Smooth muscle cell (in vitro differentiated cells): ENCODE measurements at regions not wholly inside any gene's neighbourhood (a gene's known extent, or its start where the extent isn't known, plus 50 kb on each side); places are given as distances from the start of the nearest gene placed in this dataset.

ENCODE experiments used
- DNase-seq: peaks from one replicate; lab custom pipeline; 2025; ENCODE audit not compliant: unreplicated experiment; lab: John Stamatoyannopoulos, UW
- H2AFZ ChIP-seq: fragments of 200-600 bp; sonication (generic); 2 replicates; pipeline ENCODE4 v1.6.0; 2016; ENCODE audit warnings: antibody characterized with exemption, low read depth, mild to moderate bottlenecking
- H3F3A ChIP-seq: fragments of 200-600 bp; sonication (generic); 2 replicates; pipeline ENCODE4 v1.6.0; 2017; ENCODE audit warnings: antibody characterized with exemption, low read depth
- H3K27ac ChIP-seq: fragments of 200-600 bp; sonication (generic); 2 replicates; pipeline ENCODE4 v1.5.1; 2016; ENCODE audit warnings: low read depth, mild to moderate bottlenecking
- H3K27me3 ChIP-seq: fragments of 200-600 bp; sonication (generic); 2 replicates; pipeline ENCODE4 v1.6.1; 2016; ENCODE audit warnings: low read depth, mild to moderate bottlenecking
- H3K36me3 ChIP-seq: fragments of 200-600 bp; sonication (generic); 2 replicates; pipeline ENCODE4 v1.5.1; 2016; ENCODE audit warnings: low read depth
- H3K4me1 ChIP-seq: fragments of 200-600 bp; sonication (generic); 2 replicates; pipeline ENCODE4 v1.5.1; 2016; ENCODE audit warnings: low read depth
- H3K4me2 ChIP-seq: fragments of 200-600 bp; sonication (generic); 2 replicates; pipeline ENCODE4 v1.6.0; 2016; ENCODE audit warnings: mild to moderate bottlenecking
- H3K4me3 ChIP-seq: fragments of 200-600 bp; sonication (generic); 2 replicates; pipeline ENCODE4 v1.5.1; 2016; ENCODE audit warnings: mild to moderate bottlenecking
- H3K79me2 ChIP-seq: fragments of 200-600 bp; sonication (generic); 2 replicates; pipeline ENCODE4 v1.6.0; 2016; ENCODE audit warnings: low read depth, mild to moderate bottlenecking
- H3K9ac ChIP-seq: fragments of 200-600 bp; sonication (generic); 2 replicates; pipeline ENCODE4 v1.6.0; 2016; ENCODE audit warnings: low read depth
- H3K9me3 ChIP-seq: fragments of 200-600 bp; sonication (generic); replicated peaks from 2 replicates; pipeline ENCODE4 v1.5.1; 2016; ENCODE audit warnings: low read depth
- H4K20me1 ChIP-seq: fragments of 200-600 bp; sonication (generic); 2 replicates; pipeline ENCODE4 v1.6.0; 2016; ENCODE audit warnings: low read depth
- CTCF ChIP-seq: fragments of 200-600 bp; sonication (generic); IDR thresholded peaks from 2 replicates; pipeline ENCODE4 v1.5.1; 2017; ENCODE audit warnings: borderline replicate concordance, mild to moderate bottlenecking, antibody characterized with exemption; ENCODE audit not compliant: insufficient read depth, poor library complexity, severe bottlenecking
- WGBS: methylation state at CpG from one replicate; pipeline ENCODE4 v1.1.7; 2016; ENCODE audit warnings: low lambda C conversion rate; 5-methylcytosine and 5-hydroxymethylcytosine counted together

DNA sequence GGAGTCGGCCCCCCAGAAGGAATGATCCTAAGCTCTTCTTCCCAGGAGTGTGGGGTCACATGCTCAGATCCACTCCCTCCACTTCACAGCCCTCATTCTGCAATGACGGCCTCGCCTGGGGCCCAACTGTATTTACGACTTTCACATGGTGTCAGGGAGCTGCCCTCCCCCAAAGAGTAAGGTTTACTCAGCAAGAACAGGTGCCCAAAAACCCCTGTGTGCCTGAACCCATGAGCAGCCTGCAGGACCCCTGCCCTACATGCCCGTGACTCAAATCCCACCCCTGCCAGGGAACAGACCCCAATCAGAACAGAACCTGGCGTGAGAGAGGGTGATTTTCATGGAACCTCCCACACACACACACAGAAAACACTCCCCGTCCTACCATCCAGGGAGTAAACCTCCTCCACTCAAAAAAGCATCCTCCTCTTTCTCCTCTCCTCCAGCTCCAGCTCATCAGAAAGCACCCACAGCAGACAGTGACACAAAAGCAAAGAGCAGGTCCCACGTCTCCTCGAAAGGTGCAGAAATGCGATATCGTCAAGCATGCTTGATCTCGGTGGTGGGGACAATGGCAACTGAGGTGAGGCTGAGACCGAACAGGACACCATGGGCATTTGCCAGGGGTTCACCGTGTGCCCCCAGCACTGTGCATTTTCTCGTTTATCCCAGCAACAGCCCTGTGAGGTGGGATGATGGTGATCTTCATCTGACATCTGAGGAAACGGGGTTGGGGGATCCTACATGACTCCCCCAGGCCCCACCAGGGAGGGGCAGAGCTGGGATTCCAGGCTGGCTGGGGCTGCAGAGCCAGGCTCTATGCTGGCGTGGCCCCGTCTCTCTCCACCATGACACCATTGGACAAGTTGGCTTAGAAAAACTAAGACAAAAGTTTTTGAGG, 397.9 kb downstream of the NPHP4 start:
- DNase-seq: no peak
- no peaks in the 10 kb centered on the region for H3K36me3 ChIP-seq
- no peak overlapping the region for H3K9ac ChIP-seq
- TF ChIP-seq CTCF: no peak
- H3K27me3 ChIP-seq: no peaks in the 10 kb centered on the region
- peaks cover 4% of the 10 kb centered on the region for H3K9me3 ChIP-seq
- H3F3A ChIP-seq: peaks cover 6% of the 10 kb centered on the region
- H3K4me1 ChIP-seq: peaks cover 12% of the 10 kb centered on the region
- no peak overlapping the region for H2AFZ ChIP-seq
- no peak overlapping the region for H3K4me2 ChIP-seq
- H4K20me1 ChIP-seq: no peaks in the 10 kb centered on the region
- no peak overlapping the region for H3K4me3 ChIP-seq
- no peaks in the 10 kb centered on the region for H3K79me2 ChIP-seq
- H3K27ac ChIP-seq: no peak overlapping the region
- 88% methylated on average over 18 of the region's 18 CpGs for WGBS

DNA sequence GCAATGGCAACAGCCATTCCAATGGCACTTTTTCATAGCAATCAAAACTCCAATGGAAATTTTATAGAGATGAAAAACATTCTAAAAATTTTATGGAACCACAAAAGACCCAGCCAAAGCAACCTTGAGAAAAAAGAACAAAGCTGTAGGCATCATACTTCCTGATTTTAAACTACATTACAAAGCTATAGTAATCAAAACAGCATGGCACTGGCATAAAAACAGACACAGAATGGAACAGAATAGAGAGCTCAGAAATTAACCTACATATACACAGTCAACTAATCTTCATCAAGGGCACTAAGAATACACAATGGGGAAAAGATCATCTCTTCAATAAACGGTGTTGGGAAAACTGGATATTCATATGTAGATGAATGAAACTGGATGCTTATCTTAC, 401.5 kb downstream of the NPHP4 start:
- Histone ChIP-seq H3K27me3 (no peaks in the 10 kb centered on the region), H3K27ac (no peak overlapping the region), H3K9ac (no peak overlapping the region), H3K4me3 (no peak overlapping the region), H3K9me3 (peaks cover 4% of the 10 kb centered on the region), H3F3A (no peaks in the 10 kb centered on the region), H3K4me1 (no peaks in the 10 kb centered on the region), H3K36me3 (no peaks in the 10 kb centered on the region), H2AFZ (no peak overlapping the region), H3K79me2 (no peaks in the 10 kb centered on the region), H4K20me1 (no peaks in the 10 kb centered on the region), H3K4me2 (no peak overlapping the region)
- no peak for TF ChIP-seq CTCF
- 86% methylated on average over 1 of the region's 1 CpG for WGBS
- no peak for DNase-seq

- Histone ChIP-seq H3F3A (no peaks in the 10 kb centered on the region), H3K27me3 (no peaks in the 10 kb centered on the region), H3K4me1 (no peaks in the 10 kb centered on the region), H3K9me3 (peaks cover 4% of the 10 kb centered on the region), H3K79me2 (no peaks in the 10 kb centered on the region), H4K20me1 (no peaks in the 10 kb centered on the region), H3K9ac (no peak overlapping the region), H3K36me3 (no peaks in the 10 kb centered on the region), H3K4me2 (no peak overlapping the region), H3K27ac (no peak overlapping the region), H3K4me3 (no peak overlapping the region), H2AFZ (no peak overlapping the region)
- 84% methylated on average over 4 of the region's 4 CpGs for WGBS
- no peak for TF ChIP-seq CTCF
- DNase-seq: no peak
These were observed 405.6 kb downstream of the NPHP4 start for GRCh38 chr1:5586629-5587028.

DNA sequence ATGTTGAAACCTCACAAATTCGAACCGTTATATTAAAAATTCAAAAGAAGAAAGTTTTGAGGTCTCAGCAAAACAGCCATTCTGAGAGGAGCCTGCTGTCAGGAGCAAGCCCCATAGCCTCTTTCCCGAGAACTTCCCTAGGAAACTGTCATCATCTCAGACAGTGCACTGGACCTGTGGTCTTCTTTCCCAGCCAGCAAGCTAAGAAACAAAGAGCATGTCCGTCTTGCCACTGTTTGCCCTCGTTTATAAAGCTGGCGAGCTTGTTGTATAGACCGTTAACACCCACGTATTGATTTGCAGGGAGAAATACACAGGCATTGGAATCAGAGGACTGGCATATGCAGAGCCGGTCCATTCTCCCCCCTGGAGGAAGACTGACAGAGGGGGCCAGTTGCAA, 407.0 kb downstream of the NPHP4 start:
- WGBS: 86% methylated on average over 9 of the region's 9 CpGs
- H3K27ac ChIP-seq: no peak overlapping the region
- no peaks in the 10 kb centered on the region for H3K27me3 ChIP-seq
- no peak overlapping the region for H3K4me3 ChIP-seq
- no peak overlapping the region for H3K4me2 ChIP-seq
- H3F3A ChIP-seq: no peaks in the 10 kb centered on the region
- no peaks in the 10 kb centered on the region for H3K9me3 ChIP-seq
- no peaks in the 10 kb centered on the region for H3K4me1 ChIP-seq
- no peak for TF ChIP-seq CTCF
- H3K9ac ChIP-seq: no peak overlapping the region
- no peak for DNase-seq
- H3K79me2 ChIP-seq: no peaks in the 10 kb centered on the region
- no peaks in the 10 kb centered on the region for H4K20me1 ChIP-seq
- H2AFZ ChIP-seq: no peak overlapping the region
- no peaks in the 10 kb centered on the region for H3K36me3 ChIP-seq
